ENCODE measurements at regions not wholly inside any gene's neighbourhood (a gene's known extent, or its start where the extent isn't known, plus 50 kb on each side); places are given as distances from the start of the nearest gene placed in this dataset.
"Not testable (repeated sequence)": the region's sequence is repeated elsewhere in the genome, so short reads cannot be mapped to it uniquely, and the experiment has no call there.

DNA sequence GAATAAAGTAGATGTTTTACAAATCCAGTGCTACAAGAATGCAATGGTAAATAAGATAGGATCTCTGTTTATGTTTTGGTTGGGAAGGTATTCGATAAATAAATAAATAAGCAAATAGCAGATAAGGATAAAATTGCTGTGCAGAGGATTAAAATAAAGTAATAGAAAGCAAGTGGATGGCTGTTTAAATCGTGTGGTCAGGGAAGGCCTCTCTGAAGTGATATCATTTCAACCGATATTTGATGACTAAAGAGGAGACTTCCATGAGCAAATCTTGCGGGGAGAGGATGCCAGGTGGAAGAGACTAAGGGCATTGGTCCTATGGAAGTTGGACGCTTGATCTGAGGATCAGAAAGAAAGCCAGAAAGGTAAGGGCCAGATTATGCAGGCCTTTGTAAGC lies 92.0 kb upstream of the CCN2 start:
- DNase-seq = no peak

DNA sequence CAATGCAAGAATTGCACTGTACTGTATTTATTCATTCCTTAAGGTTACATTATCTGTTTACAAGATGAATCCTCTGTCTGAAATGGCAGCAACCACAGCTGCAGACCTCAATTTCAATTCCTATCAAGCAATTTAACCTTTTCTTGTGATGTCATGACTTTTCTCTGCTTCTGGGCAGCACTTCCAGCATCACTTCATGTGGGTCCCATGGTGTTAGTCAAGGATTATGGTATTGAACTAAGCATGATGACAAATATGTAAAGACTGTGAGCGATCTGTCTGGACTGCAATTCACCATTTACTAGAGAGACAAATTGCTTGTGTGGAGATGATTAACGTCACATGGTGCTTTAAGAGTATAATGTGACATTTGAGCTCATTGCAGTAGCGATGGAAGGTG lies 90.5 kb upstream of the CCN2 start:
- DNase-seq = no peak

DNA sequence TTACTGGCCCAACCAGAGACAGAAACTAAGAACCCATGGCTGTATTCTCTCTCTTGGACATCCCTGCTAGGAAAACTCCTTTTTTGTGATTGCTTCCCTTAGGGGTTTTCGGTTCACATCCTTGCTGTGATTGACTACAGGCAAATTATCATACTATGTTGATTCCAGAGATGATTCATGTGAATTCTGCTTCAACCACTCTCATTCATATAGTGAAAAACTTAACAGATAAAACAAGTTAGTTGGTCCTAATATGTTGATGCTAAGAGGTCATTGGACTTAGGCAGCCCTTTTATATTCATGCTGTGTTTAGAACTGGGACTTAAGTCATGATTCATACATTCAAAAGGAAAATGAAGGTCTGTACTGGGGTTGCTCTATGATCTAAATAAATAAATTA lies 76.9 kb upstream of the CCN2 start:
- no peak for DNase-seq

DNA sequence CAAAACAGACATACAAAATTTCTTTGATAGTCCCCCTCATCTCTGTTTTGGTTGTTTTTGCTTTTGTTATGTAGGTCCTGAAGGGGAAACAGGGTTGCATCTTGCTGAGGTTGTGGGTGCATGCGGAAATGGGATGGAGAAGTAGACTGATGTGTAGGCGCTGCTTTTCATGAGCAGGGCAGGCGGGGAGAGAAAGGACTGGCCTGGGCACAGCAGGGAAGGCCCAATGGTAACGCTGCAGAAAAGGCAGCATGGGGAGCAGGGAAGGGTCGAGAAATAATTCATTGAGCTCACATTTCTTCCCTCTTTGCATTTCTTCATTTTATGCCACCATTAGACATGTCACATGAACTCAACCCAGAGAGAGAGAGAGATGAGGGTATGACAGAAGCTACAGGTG lies 74.3 kb upstream of the CCN2 start:
- DNase-seq = no peak

DNA sequence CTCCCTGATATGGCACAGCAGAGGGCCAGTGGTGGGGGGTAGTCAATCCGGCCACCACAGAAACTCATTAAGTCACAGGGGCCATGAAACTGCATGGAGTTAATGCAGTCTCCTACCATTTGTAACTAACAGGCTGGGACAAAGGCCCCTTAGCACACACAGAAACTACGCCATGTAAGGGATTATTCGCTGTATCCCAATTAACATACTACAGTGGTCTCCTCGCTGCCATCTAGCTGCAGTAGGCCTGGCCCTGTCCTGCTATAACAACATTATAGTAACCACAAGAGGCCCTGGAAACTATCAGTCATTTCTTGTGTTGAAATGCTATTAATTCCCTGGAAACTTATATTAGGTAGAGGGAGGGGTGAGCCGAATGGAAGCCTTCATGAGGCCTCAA lies 72.3 kb upstream of the CCN2 start:
- no peak for DNase-seq

DNA sequence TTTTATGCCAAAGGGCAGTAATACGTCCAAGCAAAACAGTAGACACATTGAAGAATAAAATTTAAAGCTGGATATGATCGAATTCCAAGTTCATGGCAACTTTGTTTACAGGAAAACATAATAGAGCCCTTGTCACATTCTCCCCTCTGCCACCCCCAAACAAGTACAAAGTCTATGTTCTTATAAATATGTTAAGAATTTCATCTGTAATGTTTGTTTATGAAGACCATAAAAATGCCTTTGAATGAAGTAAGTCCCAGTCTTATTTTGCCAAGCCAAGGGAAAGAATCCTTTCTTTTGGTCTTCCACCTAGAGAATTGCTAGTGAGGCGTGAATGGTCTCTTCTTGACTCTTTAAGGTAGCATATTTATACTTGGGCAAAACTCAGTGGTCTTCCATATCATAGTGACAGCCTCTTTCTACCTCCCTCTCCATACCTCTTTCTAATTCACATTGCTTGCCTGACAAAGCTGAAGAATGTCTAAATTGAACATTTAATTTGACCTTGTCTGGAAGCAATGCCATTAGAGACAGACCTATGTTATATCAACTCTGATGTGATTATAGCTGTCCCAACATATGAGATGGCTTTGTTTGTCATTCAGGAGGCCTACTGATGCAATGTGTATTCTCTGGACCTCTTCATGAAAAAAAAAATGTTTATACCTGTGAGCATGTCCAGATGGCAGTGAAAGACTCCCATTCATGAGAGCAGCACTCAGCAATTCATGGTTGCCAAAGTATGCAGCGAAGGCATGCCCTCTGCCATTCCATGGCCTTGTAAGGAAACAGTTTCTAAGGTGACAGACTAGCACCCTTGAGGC lies 70.6 kb upstream of the CCN2 start:
- no peak for DNase-seq

DNA sequence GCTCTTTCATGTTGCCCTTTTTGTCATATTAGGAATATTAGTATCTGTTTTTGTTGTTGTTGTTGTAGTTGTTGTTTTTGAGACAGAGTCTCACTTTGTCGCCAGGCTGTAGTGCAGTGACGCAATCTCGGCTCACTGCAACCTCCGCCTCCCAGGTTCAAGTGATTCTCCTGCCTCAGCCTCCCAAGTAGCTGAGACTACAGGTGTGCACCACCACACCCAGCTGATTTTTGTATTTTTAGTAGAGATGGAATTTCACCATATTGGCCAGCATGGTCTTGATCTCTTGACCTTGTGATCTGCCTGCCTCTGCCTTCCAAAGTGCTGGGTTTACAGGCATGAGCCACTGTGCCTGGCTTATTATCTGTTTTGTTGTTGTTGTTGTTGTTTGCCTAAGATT lies 69.7 kb upstream of the CCN2 start:
- DNase-seq = not testable (repeated sequence)

DNA sequence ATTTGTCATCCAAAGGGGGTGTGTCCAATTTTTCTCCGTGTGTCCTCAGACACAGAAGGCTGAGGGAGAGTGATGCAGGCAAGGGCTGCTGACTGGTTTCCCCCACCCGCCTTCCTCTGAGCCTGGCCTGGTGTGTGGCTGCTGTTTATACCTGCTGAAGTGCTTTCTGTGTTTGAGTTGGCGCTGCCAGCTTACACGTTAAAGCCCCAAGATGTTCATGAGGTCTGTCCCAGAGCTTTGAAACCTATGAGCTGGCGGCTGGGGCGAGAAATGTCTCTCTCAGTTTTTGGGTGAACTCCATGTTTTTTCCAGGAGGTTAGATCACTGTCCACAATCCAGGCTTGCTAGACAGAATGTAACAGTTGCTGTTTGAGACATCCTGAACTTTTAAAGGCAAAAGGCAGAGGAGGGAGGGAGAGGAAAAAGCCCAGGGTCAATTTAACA lies 69.0 kb upstream of the CCN2 start:
- no peak for DNase-seq

DNA sequence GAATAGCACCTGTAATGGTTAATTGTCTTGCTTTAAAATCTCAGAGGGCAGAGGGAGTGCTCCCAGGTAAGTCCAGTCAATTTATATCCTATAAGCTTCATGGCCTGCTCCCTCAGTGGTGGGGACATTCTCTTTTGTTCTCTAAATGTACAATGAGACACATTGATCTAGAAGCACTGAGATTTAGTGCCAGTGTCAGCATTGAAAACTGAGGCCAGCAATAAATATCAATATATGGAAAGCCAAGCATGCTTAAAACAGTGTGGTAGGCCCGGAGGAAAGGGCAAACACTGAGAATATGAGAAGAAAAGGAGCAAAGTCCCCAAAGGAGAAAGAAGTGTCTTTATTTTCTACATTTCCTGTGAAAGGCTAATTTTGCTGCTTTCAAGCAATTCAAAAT lies 68.4 kb upstream of the CCN2 start:
- no peak for DNase-seq

DNA sequence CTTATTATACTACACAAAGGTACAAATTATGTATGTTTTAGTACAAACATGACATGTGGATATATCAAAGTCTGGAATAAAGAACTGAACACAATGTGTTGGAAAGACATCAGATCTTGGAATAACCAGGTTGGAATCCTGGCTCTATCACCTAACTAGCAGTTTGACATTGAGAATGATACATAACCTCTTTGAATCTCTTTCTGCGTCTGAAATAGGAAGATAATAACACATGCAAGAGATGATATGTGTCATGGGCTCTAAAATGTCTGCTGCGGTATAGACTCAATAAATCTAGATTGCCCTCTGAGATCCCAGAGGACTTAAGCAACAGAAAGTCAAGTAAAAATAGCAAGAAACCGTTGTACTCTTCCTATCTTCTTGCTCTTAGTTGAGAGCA lies 66.8 kb upstream of the CCN2 start:
- no peak for DNase-seq

DNA sequence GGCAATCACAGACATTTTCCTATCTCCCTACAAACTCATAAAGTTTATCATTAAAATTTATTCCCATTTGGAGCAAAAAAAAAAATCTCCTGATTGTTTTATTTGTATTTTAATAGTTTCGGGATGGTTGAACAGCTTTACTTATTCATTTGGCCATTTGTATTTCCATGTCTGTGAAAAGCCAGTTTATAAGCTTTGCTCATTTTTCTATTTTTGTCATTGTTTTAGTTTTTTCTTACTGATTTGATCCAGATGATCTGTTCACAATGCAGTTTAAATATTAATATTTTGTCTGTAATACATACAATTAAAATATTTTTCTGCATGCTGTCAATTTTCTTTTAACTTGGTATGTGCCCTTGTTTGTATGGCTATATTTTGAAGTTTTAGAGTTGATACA lies 65.2 kb upstream of the CCN2 start:
- no peak for DNase-seq

DNA sequence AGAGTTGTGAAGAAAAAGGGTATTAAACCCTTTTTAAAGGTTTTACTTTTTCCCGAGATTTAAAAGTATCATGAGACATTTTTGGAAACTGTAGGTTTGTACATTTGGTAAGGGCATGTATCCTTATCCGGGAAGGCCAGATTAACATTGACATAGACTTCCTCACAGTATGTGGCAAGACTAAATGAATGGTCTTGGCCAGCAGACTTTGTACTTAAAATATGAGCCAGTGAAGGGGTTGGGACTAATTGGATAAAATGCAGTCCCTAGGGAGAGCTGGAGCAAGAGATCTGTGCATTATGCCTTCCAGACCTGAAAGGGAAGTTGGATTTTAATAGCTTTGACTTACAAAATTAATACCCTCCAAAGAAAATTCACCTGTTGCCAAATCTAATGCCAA lies 60.4 kb upstream of the CCN2 start:
- DNase-seq = no peak

DNA sequence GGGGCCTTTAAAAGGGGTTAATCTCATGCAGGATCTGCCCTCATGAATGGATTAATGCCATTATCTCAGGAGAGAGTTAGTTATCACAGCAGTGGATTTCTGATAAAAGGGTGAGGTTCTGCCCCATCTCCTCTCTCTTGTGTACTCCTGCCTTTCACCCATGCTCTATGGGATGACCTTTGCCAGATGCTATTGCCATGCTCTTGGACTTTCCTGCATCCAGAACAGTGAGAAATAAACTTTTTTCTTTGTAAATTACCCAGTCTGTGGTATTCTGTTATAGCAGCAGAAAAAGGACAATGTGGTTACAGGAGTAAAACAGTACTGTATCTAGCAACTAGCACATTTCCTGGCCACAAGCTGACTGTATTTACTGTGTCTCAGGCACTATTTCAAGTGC lies 58.0 kb upstream of the CCN2 start:
- no peak for DNase-seq

DNA sequence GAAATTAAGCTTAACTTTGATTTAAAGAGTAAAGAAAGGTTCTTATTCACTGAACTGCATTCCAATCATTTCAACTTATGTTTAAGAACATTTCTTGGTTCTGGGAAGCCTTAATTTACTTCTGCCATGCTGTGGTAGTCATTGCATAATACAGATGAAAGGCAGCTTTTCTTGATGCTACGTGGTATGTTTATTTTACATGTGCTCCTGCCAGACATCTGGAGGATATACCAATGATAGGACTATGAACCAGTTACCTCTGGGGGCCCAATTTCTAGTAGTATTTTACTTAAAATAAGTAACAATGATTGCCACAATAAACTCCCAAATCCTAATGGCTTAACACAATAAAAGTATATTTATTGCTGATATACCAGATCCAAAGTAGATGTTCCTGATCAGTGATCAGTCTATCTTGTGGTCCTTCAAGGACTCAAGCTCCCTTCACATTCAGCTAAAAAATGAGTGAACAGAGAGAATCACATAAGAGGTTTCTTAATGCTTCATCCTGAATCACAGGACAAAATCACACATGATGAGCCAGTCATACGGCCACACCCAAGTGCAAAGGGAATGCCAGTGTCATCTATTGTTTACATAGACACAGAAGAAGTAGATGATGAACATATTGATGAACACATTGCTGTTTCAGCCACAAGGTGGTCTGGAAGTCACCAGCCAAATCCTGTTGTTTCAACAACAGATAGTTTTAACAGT lies 56.5 kb upstream of the CCN2 start:
- DNase-seq = no peak

DNA sequence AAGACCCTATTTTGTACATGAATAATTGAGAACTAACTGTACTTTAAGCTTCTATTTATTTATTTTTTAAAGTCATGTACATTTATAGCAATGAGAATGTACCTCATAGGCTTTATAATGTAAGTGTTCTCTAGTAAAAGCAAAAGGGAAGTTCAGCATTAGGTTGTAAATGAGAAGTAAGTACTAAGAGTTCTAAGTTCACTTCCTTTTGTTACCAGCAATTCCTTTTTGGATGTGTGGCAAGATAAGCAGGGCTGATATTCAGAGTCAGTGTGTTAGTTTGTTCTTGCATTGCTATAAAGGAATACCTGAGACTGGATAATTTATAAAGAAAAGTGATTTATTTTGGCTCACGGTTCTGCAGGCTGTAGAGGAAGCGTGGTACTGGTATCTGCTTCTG lies 54.0 kb upstream of the CCN2 start:
- DNase-seq = peak in 3 of 4 experiments; percentile 9 to 54 (median 29)

DNA sequence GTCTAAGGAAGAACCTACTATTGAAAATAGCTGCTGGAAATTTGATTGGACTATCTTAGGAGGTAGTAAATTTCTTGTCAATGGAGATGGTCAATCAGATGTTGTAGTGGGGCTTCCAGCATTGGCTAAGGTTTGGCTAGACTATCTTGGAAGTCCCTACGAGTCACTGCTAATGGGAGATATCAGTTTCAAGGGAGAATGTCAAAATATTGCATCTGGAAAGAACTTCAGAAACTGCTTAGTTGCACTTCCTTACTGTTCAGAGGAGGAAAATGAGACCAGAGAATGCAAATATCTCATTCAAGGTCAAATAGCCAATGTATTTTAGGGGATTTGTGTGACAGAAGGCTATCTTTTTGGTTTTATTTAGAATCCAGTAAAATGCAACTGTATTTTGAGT lies 53.5 kb upstream of the CCN2 start:
- no peak for DNase-seq

DNA sequence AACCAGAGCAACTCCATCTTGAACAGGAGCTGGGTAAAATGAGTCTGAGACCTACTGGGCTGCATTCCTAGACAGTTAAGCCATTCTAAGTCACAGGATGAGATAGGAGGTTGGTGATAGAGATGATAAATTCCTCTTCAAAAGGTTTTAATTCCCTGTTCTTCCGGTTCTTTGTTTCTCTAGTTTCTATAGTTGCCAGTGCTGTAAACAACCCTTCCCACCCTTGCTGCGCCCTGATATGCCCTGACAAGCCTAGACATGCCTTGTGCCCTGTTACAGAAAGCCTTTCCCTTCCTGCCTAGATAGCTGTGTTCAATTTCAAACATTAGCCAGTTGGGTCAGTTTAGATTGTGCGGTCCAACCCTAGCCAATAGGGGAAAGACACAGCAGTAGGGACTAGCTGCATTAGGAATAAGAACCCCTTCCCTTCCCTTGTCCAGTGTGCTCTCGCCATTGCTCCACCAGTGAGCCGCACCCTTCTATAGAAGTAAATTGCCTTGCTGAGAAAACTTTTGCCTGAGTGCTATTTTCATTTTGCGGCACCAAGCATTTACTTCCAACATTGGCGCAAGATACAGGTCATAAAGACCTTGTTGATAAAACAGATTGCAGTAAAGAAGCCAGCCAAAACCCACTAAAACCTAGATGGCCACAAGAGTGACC lies 52.5 kb upstream of the CCN2 start:
- DNase-seq = no peak

Data from suppressor macrophage (primary cell).